Type B pancreatic cell (in vitro differentiated cells): ENCODE measurements at regions not wholly inside any gene's neighbourhood (a gene's known extent, or its start where the extent isn't known, plus 50 kb on each side); places are given as distances from the start of the nearest gene placed in this dataset.

Experiments
- DNase-seq: peaks from one replicate; pipeline ENCODE4 v3.0.0; 2021; ENCODE audit warnings: mixed read lengths; ENCODE audit not compliant: unreplicated experiment; ENCODE audit errors: extremely low spot score
- H3K27ac Mint-ChIP-seq: 2 replicates; pipeline ENCODE4 v1.8.0; 2021; ENCODE audit warnings: mild to moderate bottlenecking, mixed read lengths
- H3K27me3 Mint-ChIP-seq: 2 replicates; pipeline ENCODE4 v1.8.0; 2021; ENCODE audit warnings: mixed read lengths
- H3K36me3 Mint-ChIP-seq: 2 replicates; pipeline ENCODE4 v1.8.0; 2021; ENCODE audit warnings: mixed read lengths
- H3K4me1 Mint-ChIP-seq: one replicate; pipeline ENCODE4 v1.8.0; 2021; ENCODE audit warnings: mixed read lengths; ENCODE audit not compliant: unreplicated experiment
- H3K4me3 Mint-ChIP-seq: 2 replicates; pipeline ENCODE4 v1.8.0; 2021; ENCODE audit warnings: mild to moderate bottlenecking, mixed read lengths
- H3K9me3 Mint-ChIP-seq: 2 replicates; pipeline ENCODE4 v1.8.0; 2021; ENCODE audit warnings: mixed read lengths
- CTCF ChIP-seq: fragments of 200-600 bp; sonication (generic); conservative IDR thresholded peaks from 2 replicates; pipeline ENCODE4 v1.5.0; 2021; ENCODE audit warnings: antibody characterized with exemption, mild to moderate bottlenecking

- H3K9me3 Mint-ChIP-seq: no peaks in the 10 kb centered on the region
- no peak for DNase-seq
- H3K4me3 Mint-ChIP-seq: no peak overlapping the region
- no peak for TF ChIP-seq CTCF
- no peak overlapping the region for H3K27ac Mint-ChIP-seq
- H3K36me3 Mint-ChIP-seq: no peaks in the 10 kb centered on the region
- peaks cover 8% of the 10 kb centered on the region for H3K4me1 Mint-ChIP-seq
- peaks cover 3% of the 10 kb centered on the region for H3K27me3 Mint-ChIP-seq
These were observed 380.8 kb downstream of the TMEM232 start for GRCh38 chr5:110345623-110346022.

- DNase-seq: no peak
- Mint-ChIP-seq H3K27ac (no peak overlapping the region), H3K36me3 (no peaks in the 10 kb centered on the region), H3K4me3 (no peak overlapping the region), H3K9me3 (no peaks in the 10 kb centered on the region), H3K27me3 (peaks cover 3% of the 10 kb centered on the region), H3K4me1 (peaks cover 8% of the 10 kb centered on the region)
- TF ChIP-seq CTCF: no peak
These were observed 379.5 kb downstream of the TMEM232 start for GRCh38 chr5:110346893-110347358.

- Mint-ChIP-seq H3K4me1 (peaks cover 2% of the 10 kb centered on the region), H3K36me3 (no peaks in the 10 kb centered on the region), H3K27me3 (peaks cover 3% of the 10 kb centered on the region), H3K9me3 (no peaks in the 10 kb centered on the region), H3K27ac (no peak overlapping the region), H3K4me3 (no peak overlapping the region)
- no peak for DNase-seq
- no peak for TF ChIP-seq CTCF
These were observed 378.7 kb downstream of the TMEM232 start for GRCh38 chr5:110347781-110348180.

- Mint-ChIP-seq H3K27me3 (peaks cover 11% of the 10 kb centered on the region), H3K36me3 (no peaks in the 10 kb centered on the region), H3K9me3 (no peaks in the 10 kb centered on the region), H3K4me1 (no peaks in the 10 kb centered on the region), H3K4me3 (no peak overlapping the region), H3K27ac (no peak overlapping the region)
- no peak for DNase-seq
- no peak for TF ChIP-seq CTCF
These were observed 375.0 kb downstream of the TMEM232 start for GRCh38 chr5:110351430-110351829.

- Mint-ChIP-seq H3K9me3 (peaks cover 10% of the 10 kb centered on the region), H3K27me3 (peaks cover 8% of the 10 kb centered on the region), H3K4me1 (no peaks in the 10 kb centered on the region), H3K4me3 (no peak overlapping the region), H3K27ac (no peak overlapping the region), H3K36me3 (no peaks in the 10 kb centered on the region)
- no peak for DNase-seq
- TF ChIP-seq CTCF: no peak
These were observed 372.2 kb downstream of the TMEM232 start for GRCh38 chr5:110354311-110354710.
